SU-DHL-6 (cell line): ENCODE measurements at regions not wholly inside any gene's neighbourhood (a gene's known extent, or its start where the extent isn't known, plus 50 kb on each side); places are given as distances from the start of the nearest gene placed in this dataset.

Experiments used
- H2AFZ ChIP-seq: fragments of 200-600 bp; sonication (generic); 2 replicates; pipeline ENCODE4 v1.6.1; 2014; ENCODE audit warnings: low read depth, mild to moderate bottlenecking, moderate library complexity, mixed read lengths, antibody characterized with exemption, low read length; ENCODE audit not compliant: severe bottlenecking
- H3F3A ChIP-seq: fragments of 200-600 bp; shearing (Covaris generic); 2 replicates; pipeline ENCODE4 v1.6.0; 2016; ENCODE audit warnings: antibody characterized with exemption, mild to moderate bottlenecking; ENCODE audit not compliant: insufficient read depth
- H3K27ac ChIP-seq: fragments of 200-600 bp; sonication (generic); 2 replicates; pipeline ENCODE4 v1.5.1; 2016; ENCODE audit warnings: low read depth, mild to moderate bottlenecking, low read length, moderate library complexity, mixed read lengths
- H3K27me3 ChIP-seq: fragments of 200-600 bp; sonication (generic), shearing (Covaris generic); 2 replicates; pipeline ENCODE4 v1.6.0; 2014; ENCODE audit warnings: mild to moderate bottlenecking, low read length
- H3K36me3 ChIP-seq: fragments of 200-600 bp; sonication (generic); 2 replicates; pipeline ENCODE4 v1.6.1; 2014; ENCODE audit warnings: mild to moderate bottlenecking, low read length, mixed read lengths
- H3K4me2 ChIP-seq: fragments of 300-600, 200-600 bp; shearing (Covaris generic), sonication (generic); 2 replicates; pipeline ENCODE4 v1.6.0; 2014; ENCODE audit warnings: low read length, low read depth, mild to moderate bottlenecking; ENCODE audit not compliant: poor library complexity, severe bottlenecking
- H3K4me3 ChIP-seq: fragments of 200-600 bp; sonication (generic); 2 replicates; pipeline ENCODE4 v1.5.1; 2014; ENCODE audit warnings: antibody characterized with exemption, low read length, mild to moderate bottlenecking, mixed read lengths; ENCODE audit not compliant: insufficient read depth, poor library complexity, severe bottlenecking
- H3K79me2 ChIP-seq: fragments of 200-600 bp; sonication (generic); 2 replicates; pipeline ENCODE4 v1.6.1; 2014; ENCODE audit warnings: mild to moderate bottlenecking, low read length, moderate library complexity; ENCODE audit not compliant: insufficient read depth
- H3K9ac ChIP-seq: fragments of 200-600 bp; sonication (generic); 2 replicates; pipeline ENCODE4 v1.7.0; 2014; ENCODE audit warnings: mild to moderate bottlenecking, low read length
- H3K9me2 ChIP-seq: fragments of 200-600 bp; sonication (generic); replicated peaks from 2 replicates; pipeline ENCODE4 v1.6.1; 2014; ENCODE audit warnings: low read length; ENCODE audit not compliant: insufficient read depth
- H3K9me3 ChIP-seq: fragments of 200-600 bp; sonication (generic); 2 replicates; pipeline ENCODE4 v1.6.1; 2014; ENCODE audit warnings: low read length, mixed read lengths; ENCODE audit not compliant: insufficient read depth
- H4K20me1 ChIP-seq: fragments of 200-600 bp; sonication (generic); 2 replicates; pipeline ENCODE4 v1.6.1; 2014; ENCODE audit warnings: low read depth, mild to moderate bottlenecking, antibody characterized with exemption, low read length, moderate library complexity, mixed read lengths
- EZH2phosphoT487 ChIP-seq: fragments of 200-600 bp; sonication (generic), shearing (Covaris generic); conservative IDR thresholded peaks from 2 replicates; pipeline ENCODE4 v1.6.1; 2018; ENCODE audit warnings: mild to moderate bottlenecking, antibody characterized with exemption, low read length, moderate library complexity, mixed read lengths
- TF ChIP-seq, protein P1 (sequence below): fragments of 200-600 bp; sonication (generic); IDR thresholded peaks from one replicate; pipeline ENCODE4 v1.5.1; 2017; ENCODE audit warnings: antibody characterized with exemption, mild to moderate bottlenecking, low read length, moderate library complexity; ENCODE audit not compliant: insufficient read depth, poor library complexity, severe bottlenecking

GRCh38 chr1:29789221-29789909 is 553.0 kb downstream of the PTPRU start:
- H3K9me2 ChIP-seq, result no peaks in the 10 kb centered on the region
- no peaks in the 10 kb centered on the region for H3K79me2 ChIP-seq
- H3K9me3 ChIP-seq, result no peaks in the 10 kb centered on the region
- H3K27ac ChIP-seq, result no peak overlapping the region
- no peaks in the 10 kb centered on the region for H3F3A ChIP-seq
- H3K4me3 ChIP-seq, result no peak overlapping the region
- TF ChIP-seq, protein P1, sequence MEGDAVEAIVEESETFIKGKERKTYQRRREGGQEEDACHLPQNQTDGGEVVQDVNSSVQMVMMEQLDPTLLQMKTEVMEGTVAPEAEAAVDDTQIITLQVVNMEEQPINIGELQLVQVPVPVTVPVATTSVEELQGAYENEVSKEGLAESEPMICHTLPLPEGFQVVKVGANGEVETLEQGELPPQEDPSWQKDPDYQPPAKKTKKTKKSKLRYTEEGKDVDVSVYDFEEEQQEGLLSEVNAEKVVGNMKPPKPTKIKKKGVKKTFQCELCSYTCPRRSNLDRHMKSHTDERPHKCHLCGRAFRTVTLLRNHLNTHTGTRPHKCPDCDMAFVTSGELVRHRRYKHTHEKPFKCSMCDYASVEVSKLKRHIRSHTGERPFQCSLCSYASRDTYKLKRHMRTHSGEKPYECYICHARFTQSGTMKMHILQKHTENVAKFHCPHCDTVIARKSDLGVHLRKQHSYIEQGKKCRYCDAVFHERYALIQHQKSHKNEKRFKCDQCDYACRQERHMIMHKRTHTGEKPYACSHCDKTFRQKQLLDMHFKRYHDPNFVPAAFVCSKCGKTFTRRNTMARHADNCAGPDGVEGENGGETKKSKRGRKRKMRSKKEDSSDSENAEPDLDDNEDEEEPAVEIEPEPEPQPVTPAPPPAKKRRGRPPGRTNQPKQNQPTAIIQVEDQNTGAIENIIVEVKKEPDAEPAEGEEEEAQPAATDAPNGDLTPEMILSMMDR, result no peak
- no peak for TF ChIP-seq EZH2phosphoT487
- H4K20me1 ChIP-seq, result no peaks in the 10 kb centered on the region
- no peak overlapping the region for H2AFZ ChIP-seq
- no peak overlapping the region for H3K9ac ChIP-seq
- no peaks in the 10 kb centered on the region for H3K36me3 ChIP-seq
- H3K27me3 ChIP-seq, result no peaks in the 10 kb centered on the region
- H3K4me2 ChIP-seq, result no peak overlapping the region

DNA sequence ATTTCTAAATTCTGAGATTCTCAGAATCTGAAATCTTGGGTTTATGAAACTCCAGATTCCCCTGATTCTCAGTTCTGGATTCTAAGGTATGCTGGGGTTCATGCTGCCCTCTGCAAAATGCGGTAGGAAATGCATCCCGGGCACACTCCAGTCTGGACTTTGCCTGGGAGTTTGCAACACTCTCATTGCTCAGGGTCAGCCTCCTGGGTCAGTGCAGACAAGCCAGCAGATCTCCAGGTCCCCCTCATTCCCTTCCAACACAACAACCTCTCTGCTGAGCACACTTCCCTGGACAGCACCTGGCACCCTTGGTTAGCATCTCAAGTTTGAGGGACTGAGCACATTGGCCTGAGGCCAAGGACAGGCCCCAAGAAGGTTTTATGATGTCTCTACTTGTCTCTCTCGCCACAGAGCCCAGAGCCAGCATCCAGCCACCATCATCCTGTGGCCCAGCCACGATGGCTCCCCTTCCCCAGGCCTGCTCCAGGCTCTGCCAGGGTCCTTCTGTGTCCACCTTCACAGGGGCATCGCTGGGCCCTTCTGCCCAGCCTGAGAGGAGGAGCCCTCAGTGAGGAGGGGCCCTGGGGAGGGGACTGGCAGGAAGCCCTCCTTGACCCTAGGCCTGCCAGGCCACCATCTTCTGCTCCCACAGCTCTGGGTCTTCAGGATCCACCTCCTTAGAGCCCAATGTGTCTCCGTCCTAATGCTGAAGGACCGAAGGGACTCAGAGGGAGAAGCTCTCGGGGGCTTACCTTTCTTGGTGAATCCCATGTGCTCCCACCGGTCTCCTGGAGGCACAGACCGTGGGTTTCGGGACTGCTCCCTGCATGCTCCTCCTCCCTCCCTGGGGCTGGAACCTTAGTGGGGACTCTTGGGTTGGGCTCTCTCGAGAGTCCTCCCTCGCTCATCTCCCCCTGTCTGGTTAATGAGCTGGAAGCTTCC is 550.7 kb downstream of the PTPRU start:
- Histone ChIP-seq H3F3A (no peaks in the 10 kb centered on the region), H3K9ac (no peak overlapping the region), H3K9me3 (no peaks in the 10 kb centered on the region), H4K20me1 (no peaks in the 10 kb centered on the region), H3K27me3 (no peaks in the 10 kb centered on the region), H3K4me2 (no peak overlapping the region), H3K27ac (no peak overlapping the region), H3K9me2 (no peaks in the 10 kb centered on the region), H3K36me3 (no peaks in the 10 kb centered on the region), H3K4me3 (no peak overlapping the region), H3K79me2 (no peaks in the 10 kb centered on the region), H2AFZ (no peak overlapping the region)
- TF ChIP-seq EZH2phosphoT487, result no peak
- TF ChIP-seq, protein P1, result no peak

DNA sequence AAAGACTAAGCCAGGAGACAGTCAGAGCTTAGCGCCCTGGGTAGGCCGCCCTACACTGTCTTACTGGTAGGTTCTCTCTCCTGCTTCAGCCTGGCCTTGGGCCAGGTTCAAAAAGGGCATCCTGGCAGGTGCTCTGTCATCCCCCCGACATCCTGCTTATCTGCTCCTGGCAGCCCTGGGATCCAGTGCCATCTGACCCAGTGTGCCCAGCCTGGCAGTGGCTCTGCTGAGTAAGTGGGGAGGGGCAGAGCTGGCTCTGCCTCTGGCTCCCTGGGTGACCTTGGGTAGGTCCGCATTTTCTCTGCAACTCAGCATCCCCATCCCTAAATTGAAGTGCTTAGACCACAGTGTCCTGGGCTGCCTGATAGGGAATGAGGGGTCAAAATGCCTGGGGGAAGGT is 549.9 kb downstream of the PTPRU start:
- no peaks in the 10 kb centered on the region for H3K36me3 ChIP-seq
- no peak overlapping the region for H3K9ac ChIP-seq
- no peaks in the 10 kb centered on the region for H3K27me3 ChIP-seq
- no peaks in the 10 kb centered on the region for H3K79me2 ChIP-seq
- no peaks in the 10 kb centered on the region for H3F3A ChIP-seq
- H2AFZ ChIP-seq, result no peak overlapping the region
- H3K27ac ChIP-seq, result no peak overlapping the region
- TF ChIP-seq, protein P1, result no peak
- no peak for TF ChIP-seq EZH2phosphoT487
- H3K9me2 ChIP-seq, result no peaks in the 10 kb centered on the region
- H3K9me3 ChIP-seq, result no peaks in the 10 kb centered on the region
- H4K20me1 ChIP-seq, result no peaks in the 10 kb centered on the region
- H3K4me2 ChIP-seq, result no peak overlapping the region
- no peak overlapping the region for H3K4me3 ChIP-seq
